ENCODE measurements at regions not wholly inside any gene's neighbourhood (a gene's known extent, or its start where the extent isn't known, plus 50 kb on each side); places are given as distances from the start of the nearest gene placed in this dataset.

GRCh38 chr2:122993592-122993991, 1031.5 kb upstream of the CNTNAP5 start:
- H3K9me3 Mint-ChIP-seq (ENCODE audit: unreplicated experiment): no peaks in the 10 kb centered on the region
- ChIA-PET CTCF (no interaction called here), POLR2A (no interaction called here)
- H3K36me3 Mint-ChIP-seq (ENCODE audit: insufficient read depth, unreplicated experiment): no peaks in the 10 kb centered on the region
- no TSS peak for BruUV-seq (replicated peaks)
- no peaks in the 10 kb centered on the region for H3K36me3 ChIP-seq (ENCODE audit: control insufficient read depth, insufficient read depth, low read length)
- H3K4me3 ChIP-seq (ENCODE audit: low read depth, low read length): no peak overlapping the region
- H3K9me3 ChIP-seq: no peaks in the 10 kb centered on the region
- H3K4me3 Mint-ChIP-seq (ENCODE audit: unreplicated experiment): no peak overlapping the region
- intact Hi-C loops (cut with micrococcal nuclease; ENCODE audit: unreplicated experiment): no loop called here
- no peak overlapping the region for H3K27ac Mint-ChIP-seq (ENCODE audit: unreplicated experiment)
- DNase-seq: no peak
- H3K27me3 Mint-ChIP-seq (ENCODE audit: insufficient read depth, unreplicated experiment): no peaks in the 10 kb centered on the region
- no peaks in the 10 kb centered on the region for H3K4me1 ChIP-seq
- no peak for TF ChIP-seq CTCF (IDR thresholded peaks at IDR 0.05; ENCODE audit: insufficient read depth in 1 of 2, low read depth in 1 of 2, low read length in 1 of 2, severe bottlenecking in 1 of 2, unreplicated experiment in 1 of 2)
- H3K4me1 Mint-ChIP-seq (ENCODE audit: low read depth, unreplicated experiment): no peaks in the 10 kb centered on the region
- no peaks in the 10 kb centered on the region for H3K27me3 ChIP-seq (replicated peaks; ENCODE audit: control insufficient read depth, insufficient read depth, low read length)

GRCh38 chr2:122999258-122999657, 1025.8 kb upstream of the CNTNAP5 start:
- Histone ChIP-seq H3K36me3 (ENCODE audit: control insufficient read depth, insufficient read depth, low read length) (no peaks in the 10 kb centered on the region), H3K4me1 (peaks cover 7% of the 10 kb centered on the region; the same call in 1 of the 2 replicates), H3K4me3 (ENCODE audit: low read depth, low read length) (no peak overlapping the region), H3K27me3 (replicated peaks; ENCODE audit: control insufficient read depth, insufficient read depth, low read length) (no peaks in the 10 kb centered on the region), H3K9me3 (no peaks in the 10 kb centered on the region)
- Mint-ChIP-seq H3K27ac (ENCODE audit: unreplicated experiment) (no peak overlapping the region), H3K9me3 (ENCODE audit: unreplicated experiment) (peaks cover 10% of the 10 kb centered on the region), H3K27me3 (ENCODE audit: insufficient read depth, unreplicated experiment) (no peaks in the 10 kb centered on the region), H3K36me3 (ENCODE audit: insufficient read depth, unreplicated experiment) (no peaks in the 10 kb centered on the region), H3K4me1 (ENCODE audit: low read depth, unreplicated experiment) (no peaks in the 10 kb centered on the region), H3K4me3 (ENCODE audit: unreplicated experiment) (no peak overlapping the region)
- ChIA-PET CTCF (no interaction called here), POLR2A (no interaction called here)
- BruUV-seq (replicated peaks): no TSS peak
- intact Hi-C loops (cut with micrococcal nuclease; ENCODE audit: unreplicated experiment): no loop called here
- no peak for TF ChIP-seq CTCF (IDR thresholded peaks at IDR 0.05; ENCODE audit: insufficient read depth in 1 of 2, low read depth in 1 of 2, low read length in 1 of 2, severe bottlenecking in 1 of 2, unreplicated experiment in 1 of 2)
- DNase-seq: no peak

GRCh38 chr2:122999821-123000220, 1025.3 kb upstream of the CNTNAP5 start:
- intact Hi-C loops (cut with micrococcal nuclease; ENCODE audit: unreplicated experiment): no loop called here
- peaks cover 7% of the 10 kb centered on the region; the same call in 1 of the 2 replicates for H3K4me1 ChIP-seq
- no peaks in the 10 kb centered on the region for H3K9me3 ChIP-seq
- no peak for DNase-seq
- H3K4me3 ChIP-seq (ENCODE audit: low read depth, low read length): no peak overlapping the region
- H3K36me3 ChIP-seq (ENCODE audit: control insufficient read depth, insufficient read depth, low read length): no peaks in the 10 kb centered on the region
- ChIA-PET POLR2A (no interaction called here), CTCF (no interaction called here)
- no peaks in the 10 kb centered on the region for H3K36me3 Mint-ChIP-seq (ENCODE audit: insufficient read depth, unreplicated experiment)
- peaks cover 10% of the 10 kb centered on the region for H3K9me3 Mint-ChIP-seq (ENCODE audit: unreplicated experiment)
- TF ChIP-seq CTCF (IDR thresholded peaks at IDR 0.05; ENCODE audit: insufficient read depth in 1 of 2, low read depth in 1 of 2, low read length in 1 of 2, severe bottlenecking in 1 of 2, unreplicated experiment in 1 of 2): no peak
- H3K27me3 Mint-ChIP-seq (ENCODE audit: insufficient read depth, unreplicated experiment): no peaks in the 10 kb centered on the region
- BruUV-seq (replicated peaks): no TSS peak
- no peak overlapping the region for H3K27ac Mint-ChIP-seq (ENCODE audit: unreplicated experiment)
- no peak overlapping the region for H3K4me3 Mint-ChIP-seq (ENCODE audit: unreplicated experiment)
- H3K27me3 ChIP-seq (replicated peaks; ENCODE audit: control insufficient read depth, insufficient read depth, low read length): no peaks in the 10 kb centered on the region
- H3K4me1 Mint-ChIP-seq (ENCODE audit: low read depth, unreplicated experiment): no peaks in the 10 kb centered on the region
